Right atrium auricular region (tissue), 2 donors: ENCODE measurements at regions not wholly inside any gene's neighbourhood (a gene's known extent, or its start where the extent isn't known, plus 50 kb on each side); places are given as distances from the start of the nearest gene placed in this dataset.

ENCODE experiments used
- DNase-seq: peaks from one replicate; pipeline ENCODE4 v3.0.0-alpha.2; 2019; ENCODE audit warnings: low spot score
- H3K27ac ChIP-seq, 2 donors: fragments of 200-600 bp; sonication (generic); 1 replicate in 1 of 2; 2 replicates in 1 of 2; pipeline ENCODE4 v1.5.1; 2016 to 2019
- H3K27me3 ChIP-seq, 2 donors: fragments of 200-600 bp; sonication (generic); one replicate each; pipeline versions ENCODE4 v1.5.1 to v1.6.0; 2017 to 2019
- H3K36me3 ChIP-seq: fragments of 200-600 bp; sonication (generic); one replicate; pipeline ENCODE4 v1.5.1; 2016
- H3K4me1 ChIP-seq, 2 donors: fragments of 200-600 bp; sonication (generic); one replicate each; pipeline versions ENCODE4 v1.5.1 to v1.6.0; 2017 to 2019
- H3K4me3 ChIP-seq, 2 donors: fragments of 200-600 bp; sonication (generic); 1 replicate in 1 of 2; 2 replicates in 1 of 2; pipeline ENCODE4 v1.5.1; 2017 to 2019; ENCODE audit warnings: mild to moderate bottlenecking in 1 of 2, moderate library complexity in 1 of 2
- H3K9me3 ChIP-seq, 2 donors: fragments of 200-600 bp; sonication (generic); one replicate each; pipeline ENCODE4 v1.5.1; 2019
- TF ChIP-seq, protein P1 (sequence below), 2 donors: fragments of 200-600 bp; sonication (generic); IDR thresholded peaks; one replicate each; pipeline ENCODE4 v1.5.1; 2019; ENCODE audit warnings: antibody characterized with exemption in 2 of 2

DNA sequence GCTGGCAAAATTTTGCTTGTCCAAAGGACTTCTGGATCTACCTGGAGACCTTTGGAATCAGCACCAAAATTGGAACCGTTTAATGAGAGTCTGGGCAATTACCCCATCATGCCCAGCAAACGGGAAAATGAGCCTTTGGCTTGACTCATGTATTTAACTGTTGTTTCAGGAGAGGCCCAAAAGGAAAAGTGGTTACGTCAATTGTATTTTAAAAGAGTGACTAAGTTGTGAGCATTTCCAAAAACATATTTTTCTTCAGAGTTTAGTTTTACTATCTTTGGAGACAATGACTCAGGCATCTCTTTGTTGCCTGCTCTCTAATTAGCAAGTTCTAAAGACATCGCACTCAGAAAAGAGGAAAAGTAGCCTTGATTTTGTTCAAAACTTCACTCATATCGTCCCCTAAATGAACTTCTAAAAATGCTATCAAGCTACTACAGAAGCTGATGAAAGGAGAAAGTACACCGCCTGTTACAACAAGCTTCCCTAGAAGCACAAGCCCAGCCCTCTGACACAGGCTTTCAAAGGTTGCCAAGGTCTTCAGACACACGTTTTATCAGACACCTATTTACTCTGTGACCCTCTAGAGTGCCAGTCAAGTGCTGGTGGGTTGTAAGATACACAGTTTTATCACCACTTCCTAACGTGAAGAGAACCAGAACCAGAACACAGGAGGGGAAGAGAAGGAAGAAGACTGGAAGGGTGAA, 146.2 kb downstream of the TBX18 start:
- TF ChIP-seq, protein P1, sequence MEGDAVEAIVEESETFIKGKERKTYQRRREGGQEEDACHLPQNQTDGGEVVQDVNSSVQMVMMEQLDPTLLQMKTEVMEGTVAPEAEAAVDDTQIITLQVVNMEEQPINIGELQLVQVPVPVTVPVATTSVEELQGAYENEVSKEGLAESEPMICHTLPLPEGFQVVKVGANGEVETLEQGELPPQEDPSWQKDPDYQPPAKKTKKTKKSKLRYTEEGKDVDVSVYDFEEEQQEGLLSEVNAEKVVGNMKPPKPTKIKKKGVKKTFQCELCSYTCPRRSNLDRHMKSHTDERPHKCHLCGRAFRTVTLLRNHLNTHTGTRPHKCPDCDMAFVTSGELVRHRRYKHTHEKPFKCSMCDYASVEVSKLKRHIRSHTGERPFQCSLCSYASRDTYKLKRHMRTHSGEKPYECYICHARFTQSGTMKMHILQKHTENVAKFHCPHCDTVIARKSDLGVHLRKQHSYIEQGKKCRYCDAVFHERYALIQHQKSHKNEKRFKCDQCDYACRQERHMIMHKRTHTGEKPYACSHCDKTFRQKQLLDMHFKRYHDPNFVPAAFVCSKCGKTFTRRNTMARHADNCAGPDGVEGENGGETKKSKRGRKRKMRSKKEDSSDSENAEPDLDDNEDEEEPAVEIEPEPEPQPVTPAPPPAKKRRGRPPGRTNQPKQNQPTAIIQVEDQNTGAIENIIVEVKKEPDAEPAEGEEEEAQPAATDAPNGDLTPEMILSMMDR (IDR thresholded peaks at IDR 0.05) = no peak
- Histone ChIP-seq H3K27ac (peak overlapping the region; percentile 65 to 73), H3K4me3 (no peak overlapping the region), H3K36me3 (no peaks in the 10 kb centered on the region), H3K4me1 (no peaks in the 10 kb centered on the region), H3K9me3 (peaks cover 0 to 7% of the 10 kb centered on the region in 2 donors), H3K27me3 (no peaks in the 10 kb centered on the region)
- DNase-seq = no peak

DNA sequence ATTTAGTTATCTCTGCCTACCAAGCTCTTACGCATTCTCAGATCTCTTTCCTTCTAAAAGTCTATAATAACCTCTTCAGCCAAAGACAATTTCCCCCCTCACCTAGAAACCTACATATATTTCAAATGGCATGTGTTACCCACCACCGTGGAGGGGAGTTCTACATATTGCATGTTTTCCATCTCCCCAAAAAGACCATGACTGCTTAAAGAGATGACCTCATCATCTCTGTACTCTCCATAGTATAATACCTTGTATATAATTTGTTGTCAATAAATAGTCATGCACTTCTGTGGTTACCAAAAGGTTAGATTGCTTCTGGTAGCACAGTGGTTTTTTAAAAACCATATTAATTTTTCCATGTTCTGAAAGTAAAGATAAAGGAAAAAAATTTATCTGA, 148.4 kb downstream of the TBX18 start:
- Histone ChIP-seq H3K27me3 (no peaks in the 10 kb centered on the region), H3K9me3 (peaks cover 0 to 7% of the 10 kb centered on the region in 2 donors), H3K27ac (no peak overlapping the region), H3K36me3 (no peaks in the 10 kb centered on the region), H3K4me3 (no peak overlapping the region), H3K4me1 (no peaks in the 10 kb centered on the region)
- no peak for DNase-seq
- TF ChIP-seq, protein P1 (IDR thresholded peaks at IDR 0.05) = no peak

DNA sequence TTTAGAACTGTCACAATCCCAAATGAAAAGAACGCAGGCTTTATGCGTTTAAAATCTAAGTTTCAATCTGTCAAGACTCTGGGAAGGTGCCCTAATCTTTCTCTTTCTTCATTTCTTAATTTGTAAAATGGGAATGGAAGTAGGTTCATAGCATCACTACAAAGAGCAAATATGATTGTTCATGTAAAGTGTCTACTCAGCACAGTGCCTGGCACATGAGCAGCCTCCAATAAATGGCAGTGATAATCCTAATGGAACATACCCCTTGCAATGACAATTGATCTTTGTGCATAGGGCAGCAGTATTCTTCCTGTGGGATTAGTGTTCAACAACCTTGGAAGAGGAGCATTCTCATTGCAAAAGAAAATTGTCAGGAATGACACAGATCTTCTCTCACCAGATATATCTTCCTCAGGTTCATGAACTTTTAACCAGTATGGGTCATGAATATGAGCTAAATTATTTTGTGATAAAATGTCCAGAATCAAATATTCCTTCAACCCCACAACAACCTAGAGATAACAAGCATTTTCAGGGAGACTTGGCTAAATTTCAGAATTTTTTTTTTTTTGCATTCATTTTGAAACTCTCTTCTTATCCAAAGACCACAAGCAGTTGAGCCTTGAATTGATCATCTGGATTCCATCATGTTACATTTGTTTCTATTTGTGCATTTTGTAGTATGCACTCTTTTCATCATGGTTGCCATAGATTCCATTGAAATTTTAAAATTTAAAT, 149.1 kb downstream of the TBX18 start:
- H3K9me3 ChIP-seq = peaks cover 0 to under 1% of the 10 kb centered on the region in 2 donors
- H3K4me3 ChIP-seq = no peak overlapping the region
- DNase-seq = no peak
- H3K27ac ChIP-seq = no peak overlapping the region
- no peaks in the 10 kb centered on the region for H3K4me1 ChIP-seq
- H3K27me3 ChIP-seq = no peaks in the 10 kb centered on the region
- TF ChIP-seq, protein P1 (IDR thresholded peaks at IDR 0.05) = no peak
- H3K36me3 ChIP-seq = no peaks in the 10 kb centered on the region

DNA sequence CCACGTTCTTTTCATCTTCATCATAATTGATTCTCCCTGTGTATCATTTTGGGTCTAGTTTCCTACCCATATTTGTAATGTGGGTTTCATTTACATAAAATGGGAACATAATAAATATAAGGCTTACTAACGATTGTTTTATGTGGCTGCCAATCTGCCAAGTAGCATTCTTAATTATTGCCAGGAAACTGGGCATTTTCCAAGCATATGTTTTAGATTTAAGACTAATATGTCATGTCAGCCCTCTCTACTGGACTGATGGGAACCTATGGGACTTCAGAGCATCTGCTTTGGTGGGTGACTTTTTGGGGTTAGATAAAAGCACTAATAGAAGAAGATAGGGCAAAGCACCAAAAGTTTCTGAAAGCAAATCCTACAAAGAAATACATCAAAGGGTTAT, 157.5 kb downstream of the TBX18 start:
- Histone ChIP-seq H3K27me3 (no peaks in the 10 kb centered on the region), H3K36me3 (no peaks in the 10 kb centered on the region), H3K27ac (no peak overlapping the region), H3K4me3 (no peak overlapping the region), H3K4me1 (no peaks in the 10 kb centered on the region), H3K9me3 (no peaks in the 10 kb centered on the region)
- TF ChIP-seq, protein P1 (IDR thresholded peaks at IDR 0.05) = no peak
- DNase-seq = no peak

DNA sequence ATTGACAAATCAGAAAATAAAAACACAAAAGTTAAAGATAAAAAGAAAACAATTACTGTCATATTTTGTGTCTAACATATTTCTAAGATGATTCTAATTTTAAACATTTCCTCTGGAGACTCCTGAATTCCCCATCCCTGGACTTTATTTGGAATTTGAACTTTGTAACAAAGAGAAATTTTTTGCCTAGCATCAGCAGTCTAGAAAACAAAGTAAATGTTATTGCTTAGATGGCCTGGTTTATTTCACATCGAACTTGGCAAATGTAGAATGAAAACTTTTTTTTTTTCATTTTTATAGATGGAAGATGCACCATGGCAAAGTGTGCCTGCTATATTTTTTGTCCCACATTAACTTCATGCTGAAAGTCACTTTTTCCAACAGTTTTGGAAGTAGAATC, 159.1 kb downstream of the TBX18 start:
- Histone ChIP-seq H3K4me3 (no peak overlapping the region), H3K27me3 (no peaks in the 10 kb centered on the region), H3K36me3 (no peaks in the 10 kb centered on the region), H3K9me3 (no peaks in the 10 kb centered on the region), H3K4me1 (no peaks in the 10 kb centered on the region), H3K27ac (no peak overlapping the region)
- TF ChIP-seq, protein P1 (IDR thresholded peaks at IDR 0.05) = no peak
- no peak for DNase-seq
